ENCODE measurements at regions not wholly inside any gene's neighbourhood (a gene's known extent, or its start where the extent isn't known, plus 50 kb on each side); places are given as distances from the start of the nearest gene placed in this dataset.

DNA sequence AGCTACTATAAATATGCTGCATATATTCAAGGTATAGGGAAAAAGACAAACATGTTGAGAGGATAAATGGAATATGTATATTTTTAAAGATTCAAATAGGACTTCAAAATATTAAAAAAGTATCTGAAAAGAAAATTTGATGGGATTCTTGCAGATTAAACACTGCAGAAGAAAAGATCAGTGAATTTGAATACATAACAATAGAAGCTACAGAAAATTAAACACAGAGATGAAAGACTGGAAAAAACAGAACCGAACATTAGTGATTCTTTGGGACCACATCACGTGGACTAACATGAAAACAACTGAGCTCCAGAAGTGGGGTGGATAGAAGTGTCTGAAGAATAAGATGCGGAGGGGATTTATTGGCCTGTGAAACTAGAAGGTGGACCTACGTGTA lies 217.2 kb downstream of the RFC3 start:
- no peak overlapping the region for H2BK120ac ChIP-seq (ENCODE audit: low read depth, low read length)
- no peak overlapping the region for H4K91ac ChIP-seq (ENCODE audit: insufficient read depth, low read depth, low read length)
- H3K9ac ChIP-seq (ENCODE audit: low read depth, low read length): no peak overlapping the region
- 94% methylated on average over 2 of the region's 4 CpGs; no CpG with 5 or more reads in 1 of the 2 experiments for WGBS, 2 experiments (ENCODE audit: extremely low coverage in 2 of 2, insufficient read length in 1 of 2)
- no peaks in the 10 kb centered on the region for H3K27me3 ChIP-seq (ENCODE audit: control insufficient read depth, insufficient read depth, low read length)
- H3K18ac ChIP-seq (ENCODE audit: low read depth, low read length): no peak overlapping the region
- no peak overlapping the region for H3K4ac ChIP-seq (ENCODE audit: low read depth, low read length)
- intact Hi-C loops (cut with micrococcal nuclease): no loop called here
- no peak overlapping the region for H3K4me3 ChIP-seq (ENCODE audit: insufficient read depth, low read depth, low read length)
- no peak overlapping the region for H2BK5ac ChIP-seq (ENCODE audit: low read depth, low read length, poor library complexity, severe bottlenecking)
- H3K4me2 ChIP-seq (ENCODE audit: low read depth, low read length): no peak overlapping the region
- H3K79me1 ChIP-seq (ENCODE audit: low read depth in 1 of 2, low read length in 2 of 2): no peaks in the 10 kb centered on the region
- H3K14ac ChIP-seq (replicated peaks; ENCODE audit: low read depth, low read length): no peak overlapping the region
- DNase-seq (no peak), ATAC-seq (ENCODE audit: low read depth) (no peak)
- dilution Hi-C loops (cut with HindIII; ENCODE audit: low sequenced_read_pairs, unreplicated experiment): no loop called here
- no peaks in the 10 kb centered on the region for H3K9me3 ChIP-seq (ENCODE audit: control insufficient read depth, insufficient read depth, low read length)
- H4K8ac ChIP-seq (ENCODE audit: low read depth in 2 of 2, low read length in 2 of 2): no peak overlapping the region
- in situ Hi-C loops (cut with MboI; ENCODE audit: low sequenced_read_pairs): no loop called here
- POLR2A ChIA-PET (ENCODE audit: unreplicated experiment): no interaction called here
- H3K27ac ChIP-seq (ENCODE audit: insufficient read depth, low read length): no peak overlapping the region
- no peaks in the 10 kb centered on the region for H4K20me1 ChIP-seq (ENCODE audit: insufficient read depth, low read length)
- H3K4me1 ChIP-seq (ENCODE audit: control insufficient read depth, insufficient read depth, low read length): no peaks in the 10 kb centered on the region
- BruUV-seq (replicated peaks): no TSS peak
- no peaks in the 10 kb centered on the region for H3K36me3 ChIP-seq (ENCODE audit: control insufficient read depth, insufficient read depth, low read length)
- H2BK20ac ChIP-seq (ENCODE audit: low read depth, low read length): no peak overlapping the region
- H3K56ac ChIP-seq (ENCODE audit: extremely low read depth, insufficient read depth, low read length): no peak overlapping the region
- no peak overlapping the region for H2AFZ ChIP-seq (replicated peaks; ENCODE audit: low read length, poor library complexity)
- H3K9me1 ChIP-seq (ENCODE audit: insufficient read depth, low read length): no peaks in the 10 kb centered on the region
- H2AK9ac ChIP-seq (replicated peaks; ENCODE audit: low read depth, low read length, poor library complexity): no peak overlapping the region
- H4K5ac ChIP-seq (ENCODE audit: low read depth, low read length): no peak overlapping the region
- no peak overlapping the region for H2BK15ac ChIP-seq (ENCODE audit: low read depth, low read length)
- no peak for TF ChIP-seq BHLHE40 (IDR thresholded peaks at IDR 0.05; ENCODE audit: low read depth, low read length)
- no peak overlapping the region for H3K23ac ChIP-seq (ENCODE audit: low read depth, low read length)
- no peak overlapping the region for H2AK5ac ChIP-seq (ENCODE audit: low read depth, low read length)
- CTCF ChIA-PET: interaction anchor here (1.0 kb wide), 1 partner anchor 18 kb away, joined by 5 read pairs; no protein-coding TSS in a partner anchor

Measured in IMR-90 (cell line).